HepG2 (cell line): ENCODE measurements at regions not wholly inside any gene's neighbourhood (a gene's known extent, or its start where the extent isn't known, plus 50 kb on each side); places are given as distances from the start of the nearest gene placed in this dataset.

Experiments
- ATAC-seq: fragments of 200-7000 bp; cut with Tn5 transposase; 3 replicates; pipeline ENCODE4 v1.9.1; 2020; ENCODE audit warnings: mild to moderate bottlenecking, moderate library complexity
- BruUV-seq: library from RNA; stranded (reverse); fragments of 400-500 nt; replicated peaks from 2 replicates; lab custom pipeline; 2021; lab: Mats Ljungman, UMichigan
- CTCF ChIA-PET: fragments of 300-600 bp; formaldehyde crosslinking; extraction: SDS; loops from one replicate; lab custom pipeline; 2021; ENCODE audit warnings: low total read pairs, inconsistent platforms, low intra/inter-chr PET ratio; lab: Yijun Ruan, JAX
- POLR2A ChIA-PET: fragments of 350-600 bp; sonication (Branson Sonifier 250); formaldehyde crosslinking; loops from one replicate; lab custom pipeline; 2020; ENCODE audit warnings: antibody characterized with exemption, inconsistent platforms; lab: Yijun Ruan, JAX
- DNase-seq: peaks from one replicate; pipeline ENCODE4 v3.0.0-alpha.2; 2015; ENCODE audit warnings: low spot score
- FAIRE-seq: peaks from 3 replicates; lab custom pipeline; 2011; peaks lifted over from hg19 to GRCh38; lab: Jason Lieb, UNC
- H2AFZ ChIP-seq: one replicate; pipeline ENCODE4 v1.6.1; 2011; ENCODE audit warnings: low read length, inconsistent platforms
- H3K27ac ChIP-seq: fragments of 300-600 bp; 3 replicates; pipeline ENCODE4 v1.8.0; 2011; ENCODE audit warnings: mixed run types, mild to moderate bottlenecking, mixed read lengths, low read length, inconsistent platforms; ENCODE audit not compliant: insufficient read depth; ENCODE audit errors: extremely low read length
- H3K27me3 ChIP-seq, 2 experiments: fragments of 200-600 bp in 1 of 2; 2 replicates in 1 of 2; 3 replicates in 1 of 2; pipeline versions ENCODE4 v1.6.0 to v1.8.0; 2011; ENCODE audit warnings: low read length in 2 of 2, mild to moderate bottlenecking in 2 of 2, moderate library complexity in 2 of 2, inconsistent platforms in 1 of 2; ENCODE audit not compliant: insufficient read depth in 2 of 2, control insufficient read depth in 1 of 2
- H3K36me3 ChIP-seq, 2 experiments: fragments of 200-600 bp in 1 of 2; replicated peaks in 1 of 2; 2 replicates in 1 of 2; 3 replicates in 1 of 2; pipeline versions ENCODE4 v1.5.1 to v1.8.0; 2011; ENCODE audit warnings: low read length in 2 of 2, inconsistent platforms in 1 of 2; ENCODE audit not compliant: insufficient read depth in 2 of 2, control insufficient read depth in 1 of 2
- H3K4me1 ChIP-seq: 2 replicates; pipeline ENCODE4 v1.5.1; 2012; ENCODE audit warnings: low read length, inconsistent platforms; ENCODE audit not compliant: insufficient read depth
- H3K4me2 ChIP-seq: 2 replicates; pipeline ENCODE4 v1.6.0; 2011; ENCODE audit warnings: low read depth, low read length, inconsistent platforms
- H3K4me3 ChIP-seq, 3 experiments: fragments of 200-600 bp in 1 of 3; sonication (generic), shearing (Covaris generic) in 1 of 3; replicated peaks in 1 of 3; 2 replicates each; pipeline ENCODE4 v1.5.1; 2011 to 2016; ENCODE audit warnings: low read length in 3 of 3, inconsistent platforms in 2 of 3, low read depth in 2 of 3, mild to moderate bottlenecking in 2 of 3, control low read depth in 1 of 3, mixed read lengths in 1 of 3; ENCODE audit not compliant: insufficient read depth in 1 of 3
- H3K79me2 ChIP-seq: one replicate; pipeline ENCODE4 v1.6.1; 2011; ENCODE audit warnings: low read length, inconsistent platforms; ENCODE audit not compliant: insufficient read depth
- H3K9ac ChIP-seq: 2 replicates; pipeline ENCODE4 v1.6.0; 2011; ENCODE audit warnings: mild to moderate bottlenecking, low read depth, low read length, inconsistent platforms; ENCODE audit not compliant: insufficient read depth
- H3K9me3 ChIP-seq: 2 replicates; pipeline ENCODE4 v1.5.1; 2012; ENCODE audit warnings: mild to moderate bottlenecking, low read length
- H4K20me1 ChIP-seq: 2 replicates; pipeline ENCODE4 v1.6.0; 2011; ENCODE audit warnings: inconsistent platforms, mild to moderate bottlenecking, low read length, moderate library complexity; ENCODE audit not compliant: insufficient read depth
- FOXC1 ChIP-seq: sonication (generic); formaldehyde crosslinking; IDR thresholded peaks from 2 replicates; pipeline ENCODE4 v1.8.0; 2022; ENCODE audit warnings: mild to moderate bottlenecking, missing genetic modification reagents, borderline replicate concordance
- HNF4A ChIP-seq: sonication (generic); formaldehyde crosslinking; IDR thresholded peaks from 2 replicates; pipeline ENCODE4 v1.4.0; 2020; ENCODE audit warnings: missing genetic modification reagents
- MED1 ChIP-seq: sonication (generic); formaldehyde crosslinking; IDR thresholded peaks from 2 replicates; pipeline ENCODE4 v1.4.0; 2020; ENCODE audit warnings: missing genetic modification reagents
- ZNF256 ChIP-seq: sonication (generic); formaldehyde crosslinking; conservative IDR thresholded peaks from 2 replicates; pipeline ENCODE4 v1.4.0; 2020; ENCODE audit warnings: missing genetic modification reagents
- WGBS: methylation state at CpG from one replicate; pipeline ENCODE4 v1.1.6; 2017; ENCODE audit warnings: low lambda C conversion rate; 5-methylcytosine and 5-hydroxymethylcytosine counted together
- in situ Hi-C: cut with HindIII; loops from 2 replicates; pipeline ENCODE4 v1.10.0; 2017; ENCODE audit warnings: low pct_unique_long_range_greater_than_20kb; ENCODE audit not compliant: extremely low pct_ligation_motif_present
- intact Hi-C: fragments of 100-400 bp; cut with micrococcal nuclease; formaldehyde crosslinking; loops from one replicate; pipeline ENCODE4 v1.10.0; 2022; ENCODE audit not compliant: unreplicated experiment
- small RNA-seq, 3 experiments: library from RNA; depleted of rRNA; stranded (forward); fragments of <200 nt; gene quantifications; one replicate each; pipeline ENCODE3, GENCODE V24; 2012; ENCODE audit warnings: low read depth in 2 of 3, low replicate concordance in 1 of 3; ENCODE audit not compliant: insufficient read length in 3 of 3, insufficient read depth in 2 of 3

DNA sequence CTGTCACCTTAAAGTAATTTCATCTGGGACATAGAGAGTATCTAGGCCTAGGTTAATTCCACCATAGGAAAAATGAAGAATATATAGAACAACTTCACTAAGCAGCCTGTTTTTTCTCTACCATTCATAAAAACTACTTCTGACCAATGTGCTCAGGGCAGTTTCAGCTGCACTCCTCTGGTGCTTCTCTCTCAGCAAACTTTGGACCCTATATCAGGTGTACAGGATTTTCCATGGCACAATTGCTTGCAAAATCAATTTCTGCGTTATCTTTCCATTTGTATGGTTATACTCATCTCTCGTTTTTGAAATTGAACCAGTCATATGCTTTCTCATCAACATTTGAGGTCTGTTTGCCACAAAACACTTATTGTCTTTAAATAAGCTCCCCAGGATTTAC, 52.1 kb upstream of the FMR1 start:
- no peak for TF ChIP-seq ZNF256
- TF ChIP-seq MED1 (CRISPR knock-in tag), result no peak
- peak; percentile 56 for TF ChIP-seq HNF4A
- no peak for TF ChIP-seq FOXC1
- TF ChIP-seq, all 625 proteins: peak for 1
- intact Hi-C loops, result no loop called here

More for the DNA sequence above, 52.1 kb upstream of the FMR1 start:
- FAIRE-seq (no peak), ATAC-seq (peak; percentile 50; the same call in 1 of the 3 replicates), DNase-seq (no peak)
- H4K20me1 ChIP-seq, result no peaks in the 10 kb centered on the region
- POLR2A ChIA-PET, result no interaction called here
- H3K9ac ChIP-seq, result no peak overlapping the region
- H2AFZ ChIP-seq, result no peak overlapping the region
- in situ Hi-C loops, result no loop called here
- no peaks in the 10 kb centered on the region for H3K36me3 ChIP-seq
- 0% methylated on average over 2 of the region's 2 CpGs for WGBS
- H3K4me3 ChIP-seq, result no peak overlapping the region
- no TSS peak for BruUV-seq
- H3K4me1 ChIP-seq, result peaks cover 6% of the 10 kb centered on the region; the same call in 1 of the 2 replicates
- H3K27me3 ChIP-seq, result no peaks in the 10 kb centered on the region
- no peaks in the 10 kb centered on the region for H3K9me3 ChIP-seq
- CTCF ChIA-PET, result no interaction called here
- no peak overlapping the region for H3K27ac ChIP-seq
- H3K4me2 ChIP-seq, result no peak overlapping the region
- H3K79me2 ChIP-seq, result no peaks in the 10 kb centered on the region

Small RNAs in the stretch of these regions (small RNA-seq; reads per million reads assigned to genes)
- 0 reads per million in 3 experiments for gene AC016925.1
- 0 reads per million in 3 experiments for gene AC016925.2
- gene AL009048.1, result 0 reads per million in 3 experiments
- gene AL096861.1, result 0 reads per million in 3 experiments
- 0 reads per million in 3 experiments for gene RNU6-382P
